H1 (cell line): ENCODE measurements at regions not wholly inside any gene's neighbourhood (a gene's known extent, or its start where the extent isn't known, plus 50 kb on each side); places are given as distances from the start of the nearest gene placed in this dataset.

Source experiments
- CTCF ChIA-PET: fragments of 300-600 bp; sonication (Branson Sonifier 250); formaldehyde crosslinking; loops from one replicate; lab custom pipeline; 2021; ENCODE audit not compliant: partially characterized antibody; lab: Charles Lee
- POLR2A ChIA-PET: fragments of 300-600 bp; sonication (Branson Sonifier 250); formaldehyde crosslinking; loops from one replicate; lab custom pipeline; 2021; ENCODE audit warnings: inconsistent platforms; ENCODE audit not compliant: partially characterized antibody; lab: Charles Lee
- DNase-seq, 2 experiments: peaks; one replicate each; pipeline versions ENCODE4 v3.0.0 to v3.0.0-alpha.2; 2010 to 2022; ENCODE audit warnings: low spot score in 2 of 2, low read depth in 1 of 2, mixed read lengths in 1 of 2
- FAIRE-seq: peaks from 2 replicates; lab custom pipeline; 2011; peaks lifted over from hg19 to GRCh38; lab: Jason Lieb, UNC
- H2AFZ ChIP-seq: 2 replicates; pipeline ENCODE4 v1.8.1; 2012; ENCODE audit warnings: low read length, inconsistent platforms
- H2AK5ac ChIP-seq: 2 replicates; pipeline ENCODE4 v1.6.1; 2013; ENCODE audit warnings: low read depth, low read length
- H2BK120ac ChIP-seq: replicated peaks from 2 replicates; pipeline ENCODE3; 2013; ENCODE audit warnings: low read depth, low read length, inconsistent platforms
- H2BK12ac ChIP-seq: 2 replicates; pipeline ENCODE4 v1.6.1; 2013; ENCODE audit warnings: low read depth, low read length
- H2BK15ac ChIP-seq: 2 replicates; pipeline ENCODE4 v1.6.1; 2013; ENCODE audit warnings: low read length
- H2BK20ac ChIP-seq: 2 replicates; pipeline ENCODE4 v1.6.1; 2013; ENCODE audit warnings: low read length
- H2BK5ac ChIP-seq: 2 replicates; pipeline ENCODE4 v1.6.1; 2013; ENCODE audit warnings: low read depth, low read length
- H3K14ac ChIP-seq: 2 replicates; pipeline ENCODE4 v1.6.1; 2013; ENCODE audit warnings: inconsistent platforms; ENCODE audit not compliant: insufficient read length
- H3K18ac ChIP-seq: 2 replicates; pipeline ENCODE4 v1.6.1; 2013; ENCODE audit warnings: low read length; ENCODE audit errors: extremely low read depth
- H3K23ac ChIP-seq: 2 replicates; pipeline ENCODE4 v1.6.1; 2013; ENCODE audit warnings: inconsistent platforms; ENCODE audit not compliant: insufficient read length
- H3K23me2 ChIP-seq: 2 replicates; pipeline ENCODE4 v1.6.1; 2013; ENCODE audit warnings: low read depth, low read length
- H3K27ac ChIP-seq: 2 replicates; pipeline ENCODE4 v1.6.1; 2011; ENCODE audit warnings: low read depth, low read length, inconsistent platforms
- H3K27me3 ChIP-seq, 4 experiments: replicated peaks in 1 of 4; 1 replicate in 1 of 4; 2 replicates in 3 of 4; pipeline versions ENCODE4 v1.6.1 to v1.8.1; 2011 to 2013; ENCODE audit warnings: low read length in 3 of 4, mild to moderate bottlenecking in 3 of 4, inconsistent platforms in 2 of 4, mixed read lengths in 2 of 4, moderate library complexity in 1 of 4; ENCODE audit not compliant: control insufficient read depth in 3 of 4, insufficient read depth in 3 of 4; ENCODE audit errors: extremely low read depth in 1 of 4
- H3K36me3 ChIP-seq, 4 experiments: 2 replicates each; pipeline versions ENCODE4 v1.6.1 to v1.8.1; 2011 to 2013; ENCODE audit warnings: mild to moderate bottlenecking in 4 of 4, low read length in 3 of 4, moderate library complexity in 2 of 4, control low read depth in 1 of 4, inconsistent platforms in 1 of 4; ENCODE audit not compliant: insufficient read depth in 4 of 4, control insufficient read depth in 2 of 4
- H3K4ac ChIP-seq: replicated peaks from 2 replicates; pipeline ENCODE3; 2013; ENCODE audit warnings: low read length, low read depth, mixed read lengths, inconsistent platforms; ENCODE audit not compliant: insufficient read length
- H3K4me1 ChIP-seq, 4 experiments: replicated peaks in 1 of 4; 1 replicate in 1 of 4; 2 replicates in 3 of 4; pipeline versions ENCODE4 v1.6.1 to v1.8.1; 2011 to 2013; ENCODE audit warnings: low read length in 3 of 4, inconsistent platforms in 2 of 4, mixed read lengths in 1 of 4; ENCODE audit not compliant: insufficient read depth in 4 of 4, control insufficient read depth in 3 of 4
- H3K4me2 ChIP-seq, 2 experiments: 2 replicates each; pipeline versions ENCODE4 v1.6.1 to v1.8.1; 2011 to 2013; ENCODE audit warnings: low read depth in 2 of 2, low read length in 2 of 2, control low read depth in 1 of 2, inconsistent platforms in 1 of 2, mild to moderate bottlenecking in 1 of 2; ENCODE audit not compliant: insufficient read depth in 1 of 2
- H3K4me3 ChIP-seq, 4 experiments: fragments of 200-600, 300-600 bp in 1 of 4; sonication (generic), shearing (Covaris generic), sonication (Bioruptor Twin) in 1 of 4; 2 replicates each; pipeline versions ENCODE4 v1.5.1 to v1.8.1; 2011 to 2016; ENCODE audit warnings: low read length in 4 of 4, low read depth in 3 of 4, control low read depth in 2 of 4, inconsistent platforms in 2 of 4, mild to moderate bottlenecking in 2 of 4, mixed read lengths in 1 of 4, moderate library complexity in 1 of 4; ENCODE audit not compliant: insufficient read depth in 2 of 4; ENCODE audit errors: extremely low read depth in 1 of 4
- H3K56ac ChIP-seq: replicated peaks from 2 replicates; pipeline ENCODE3; 2013; ENCODE audit warnings: low read depth, mild to moderate bottlenecking, mixed read lengths, low read length, inconsistent platforms; ENCODE audit not compliant: insufficient read length
- H3K79me1 ChIP-seq: 2 replicates; pipeline ENCODE4 v1.6.1; 2013; ENCODE audit warnings: low read depth, low read length, control low read depth
- H3K79me2 ChIP-seq, 2 experiments: 2 replicates each; pipeline versions ENCODE4 v1.6.1 to v1.8.1; 2012 to 2013; ENCODE audit warnings: low read length in 2 of 2, mild to moderate bottlenecking in 2 of 2, inconsistent platforms in 1 of 2; ENCODE audit not compliant: insufficient read depth in 2 of 2, control insufficient read depth in 1 of 2
- H3K9ac ChIP-seq, 4 experiments: replicated peaks in 1 of 4; 1 replicate in 1 of 4; 2 replicates in 3 of 4; pipeline versions ENCODE4 v1.6.1 to v1.8.1; 2011 to 2013; ENCODE audit warnings: low read depth in 3 of 4, low read length in 3 of 4, control low read depth in 2 of 4, mild to moderate bottlenecking in 2 of 4, moderate library complexity in 2 of 4, inconsistent platforms in 1 of 4; ENCODE audit errors: extremely low read depth in 1 of 4
- H3K9me3 ChIP-seq, 2 experiments: 2 replicates each; pipeline versions ENCODE4 v1.6.1 to v1.8.1; 2012 to 2013; ENCODE audit warnings: mild to moderate bottlenecking in 2 of 2, moderate library complexity in 2 of 2, control low read depth in 1 of 2, inconsistent platforms in 1 of 2, low read depth in 1 of 2, low read length in 1 of 2, mixed read lengths in 1 of 2; ENCODE audit not compliant: insufficient read depth in 2 of 2
- H4K20me1 ChIP-seq, 2 experiments: replicated peaks in 1 of 2; 2 replicates each; pipeline versions ENCODE3 to v1.8.1; 2011 to 2013; ENCODE audit warnings: inconsistent platforms in 2 of 2, low read length in 2 of 2, mild to moderate bottlenecking in 1 of 2; ENCODE audit not compliant: insufficient read depth in 2 of 2, control insufficient read depth in 1 of 2
- H4K5ac ChIP-seq: 2 replicates; pipeline ENCODE4 v1.6.1; 2013; ENCODE audit warnings: low read length, low read depth, mixed read lengths, inconsistent platforms; ENCODE audit not compliant: insufficient read length
- H4K8ac ChIP-seq: 2 replicates; pipeline ENCODE4 v1.8.0; 2013; ENCODE audit warnings: mild to moderate bottlenecking, moderate library complexity, low read length, inconsistent platforms; ENCODE audit not compliant: insufficient read depth; ENCODE audit errors: extremely low read depth
- H4K91ac ChIP-seq: replicated peaks from 2 replicates; pipeline ENCODE3; 2013; ENCODE audit warnings: low read length, mixed read lengths, inconsistent platforms; ENCODE audit not compliant: insufficient read length
- CREB1 ChIP-seq: IDR thresholded peaks from 2 replicates; pipeline ENCODE4 v1.6.1; 2012; ENCODE audit warnings: inconsistent platforms
- MAFK ChIP-seq: IDR thresholded peaks from 2 replicates; pipeline ENCODE4 v1.6.1; 2012; ENCODE audit warnings: low read depth, mild to moderate bottlenecking, improper control_type of control experiment, low read length
- RAD21 ChIP-seq, 2 experiments: IDR thresholded peaks in 1 of 2; conservative IDR thresholded peaks in 1 of 2; 2 replicates each; pipeline ENCODE4 v1.6.1; 2011; ENCODE audit warnings: low read depth in 2 of 2, low read length in 2 of 2, improper control_type of control experiment in 1 of 2, inconsistent platforms in 1 of 2, mild to moderate bottlenecking in 1 of 2, moderate library complexity in 1 of 2
- WGBS, 2 experiments: shearing (Covaris generic) in 1 of 2; methylation state at CpG; one replicate each; pipeline versions ENCODE4 v1.1.6 to v1.1.7; 2013 to 2015; ENCODE audit warnings: low lambda C conversion rate in 2 of 2, mixed read lengths in 2 of 2, inconsistent platforms in 1 of 2, low coverage in 1 of 2, missing lambda C conversion rate in 1 of 2; ENCODE audit not compliant: insufficient replicate concordance in 2 of 2, insufficient coverage in 1 of 2, insufficient read length in 1 of 2; ENCODE audit errors: extremely low coverage in 1 of 2, missing lambda C conversion rate in 1 of 2; 5-methylcytosine and 5-hydroxymethylcytosine counted together

- no peaks in the 10 kb centered on the region for H3K9me3 ChIP-seq
- H2AFZ ChIP-seq = no peak overlapping the region; the same call in 1 of the 2 replicates
- H3K79me2 ChIP-seq = no peaks in the 10 kb centered on the region
- H4K91ac ChIP-seq = no peak overlapping the region
- H2BK12ac ChIP-seq = no peak overlapping the region
- no peak overlapping the region for H2BK20ac ChIP-seq
- H4K5ac ChIP-seq = no peak overlapping the region
- DNase-seq (no peak), FAIRE-seq (no peak)
- no peak overlapping the region for H2AK5ac ChIP-seq
- H2BK5ac ChIP-seq = no peak overlapping the region
- no peaks in the 10 kb centered on the region for H3K4me1 ChIP-seq
- H3K23me2 ChIP-seq = no peaks in the 10 kb centered on the region
- H3K79me1 ChIP-seq = no peaks in the 10 kb centered on the region
- no peaks in the 10 kb centered on the region for H3K27me3 ChIP-seq
- H3K18ac ChIP-seq = no peak overlapping the region
- H3K56ac ChIP-seq = no peak overlapping the region
- H3K4me2 ChIP-seq = no peak overlapping the region
- no peak overlapping the region for H2BK15ac ChIP-seq
- no peaks in the 10 kb centered on the region for H4K20me1 ChIP-seq
- no peak overlapping the region for H3K14ac ChIP-seq
- no peak overlapping the region for H3K4ac ChIP-seq
- H3K27ac ChIP-seq = no peak overlapping the region
- H3K9ac ChIP-seq = no peak overlapping the region
- no peak overlapping the region for H2BK120ac ChIP-seq
- H3K36me3 ChIP-seq = no peaks in the 10 kb centered on the region
- ChIA-PET POLR2A (no interaction called here), CTCF (no interaction called here)
- peak; percentile 93 for TF ChIP-seq MAFK
- TF ChIP-seq CREB1 = no peak
- no peak for TF ChIP-seq RAD21 (IDR thresholded peaks at IDR 0.05 in 1 of 2, conservative IDR thresholded peaks at IDR 0.05 in 1 of 2; ENCODE audit: low read depth in 2 of 2, low read length in 2 of 2)
- H3K4me3 ChIP-seq = no peak overlapping the region
- H4K8ac ChIP-seq = no peak overlapping the region
- no peak overlapping the region for H3K23ac ChIP-seq
- whole genome bisulfite sequencing, 2 experiments = 87% methylated on average over 3 of the region's 3 CpGs; no CpG with 5 or more reads in 1 of the 2 experiments
These were observed 1151.4 kb upstream of the PABPC4L start for GRCh38 chr4:135353008-135353407.
